Left lobe of liver (tissue), 2 donors: ENCODE measurements at regions not wholly inside any gene's neighbourhood (a gene's known extent, or its start where the extent isn't known, plus 50 kb on each side); places are given as distances from the start of the nearest gene placed in this dataset.

Source experiments
- ATAC-seq: fragments of 200-7000 bp; cut with Tn5 transposase; one replicate; pipeline ENCODE4 v1.9.1; 2020; ENCODE audit warnings: mild to moderate bottlenecking, moderate library complexity
- DNase-seq: peaks from one replicate; pipeline ENCODE4 v3.0.0-alpha.2; 2020; ENCODE audit warnings: low spot score
- donor health status: DM: no; HTN: no; CAD: no; lungs with moderate emphysema.
- donor health status: DM: no; HTN: yes; CAD: no.

DNA sequence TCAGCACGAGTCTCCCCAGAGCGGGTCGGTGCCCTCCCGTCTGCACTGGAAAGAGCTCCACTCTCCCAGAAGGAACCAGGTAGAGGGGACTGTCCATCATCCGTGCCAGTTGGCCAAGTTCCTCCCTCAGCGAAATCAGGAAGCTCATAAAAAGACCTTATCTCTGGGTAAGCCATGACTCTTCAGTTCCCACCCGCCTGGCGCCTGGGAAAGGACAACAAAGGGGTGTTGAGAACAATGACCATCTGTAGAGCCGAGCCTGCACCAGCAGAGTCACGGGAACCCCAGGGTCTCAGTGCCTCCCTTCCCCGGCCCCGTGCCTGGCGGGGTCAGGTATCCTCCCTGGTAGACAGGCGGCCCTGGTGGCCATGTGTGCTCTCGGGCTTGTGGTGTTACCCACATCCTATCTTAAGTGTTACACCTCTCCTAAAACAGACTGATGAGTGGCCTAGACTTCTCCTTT lies 190.7 kb downstream of the AXIN2 start:
- ATAC-seq: no peak
- DNase-seq: no peak

DNA sequence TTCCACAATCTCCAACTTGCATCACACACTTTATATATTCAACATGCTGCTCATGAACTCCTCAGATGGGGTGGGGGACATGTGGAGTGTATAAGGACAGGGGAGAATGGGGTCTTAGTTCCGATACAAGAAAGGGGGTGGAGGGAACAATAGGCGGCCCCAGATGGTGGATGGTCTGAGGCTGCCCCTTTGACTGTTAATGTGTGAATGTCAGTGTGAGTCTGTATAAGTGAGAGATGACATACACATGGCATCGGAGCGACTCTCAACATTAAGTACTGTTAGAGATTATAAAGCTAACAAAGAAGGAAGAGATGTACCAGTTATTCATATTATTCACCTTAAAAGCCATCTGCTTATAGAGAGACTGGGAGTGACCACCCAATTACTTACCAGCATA lies 193.1 kb downstream of the AXIN2 start:
- ATAC-seq (no peak), DNase-seq (no peak)

DNA sequence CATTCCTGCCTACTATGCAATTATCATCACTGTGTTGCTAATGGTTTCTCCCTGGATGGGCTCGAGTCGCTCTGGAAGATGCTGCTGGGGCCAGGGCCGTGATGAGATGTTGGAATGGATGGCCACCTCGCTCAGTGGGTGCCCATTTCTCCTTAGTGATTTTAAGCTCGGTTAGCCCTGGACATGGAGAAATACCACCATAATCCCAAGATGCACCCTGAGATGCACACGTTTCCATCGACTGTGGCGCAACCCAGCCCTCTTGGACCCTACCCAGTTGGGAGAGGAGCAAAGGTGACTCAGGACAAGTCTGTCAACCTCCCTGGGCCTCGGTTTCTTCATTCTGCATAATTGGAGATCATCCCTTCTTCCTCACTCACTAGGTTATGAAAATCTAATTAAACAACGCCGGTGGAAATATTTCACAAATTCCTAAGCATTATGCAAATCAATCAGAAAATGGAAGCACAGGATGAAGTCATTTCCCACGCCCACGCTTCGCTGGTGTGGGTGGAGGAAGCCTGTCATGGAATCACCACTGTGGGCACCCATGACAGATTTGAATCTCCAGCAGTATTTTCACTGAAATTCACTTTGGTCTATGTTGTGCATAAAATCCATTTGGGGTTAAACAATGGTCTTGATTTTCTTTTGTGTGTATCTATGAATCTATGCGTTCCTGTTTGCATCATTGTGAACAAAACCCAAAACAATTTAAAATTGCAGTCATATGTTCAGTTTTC lies 195.2 kb downstream of the AXIN2 start:
- no peak for ATAC-seq
- DNase-seq: no peak

DNA sequence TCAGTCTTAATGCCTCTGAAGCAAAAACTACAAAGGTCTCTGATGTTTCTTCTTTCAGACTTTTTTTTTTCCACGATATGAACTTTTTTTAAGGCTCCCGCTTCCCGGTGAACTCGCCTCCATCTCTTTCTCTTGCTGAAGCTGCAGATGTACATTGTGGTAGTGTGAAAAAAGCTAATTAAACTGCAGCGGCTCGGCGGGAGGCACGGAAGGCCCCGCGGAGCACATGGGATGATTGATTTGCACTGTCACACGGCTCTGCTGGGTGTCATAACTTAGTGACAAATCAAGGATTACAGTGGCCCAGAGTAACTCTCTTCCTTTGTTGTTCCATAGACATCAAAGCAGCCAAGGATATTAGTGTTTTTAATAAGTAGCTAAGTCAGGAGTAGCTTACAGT lies 196.3 kb downstream of the AXIN2 start:
- DNase-seq: no peak
- no peak for ATAC-seq

DNA sequence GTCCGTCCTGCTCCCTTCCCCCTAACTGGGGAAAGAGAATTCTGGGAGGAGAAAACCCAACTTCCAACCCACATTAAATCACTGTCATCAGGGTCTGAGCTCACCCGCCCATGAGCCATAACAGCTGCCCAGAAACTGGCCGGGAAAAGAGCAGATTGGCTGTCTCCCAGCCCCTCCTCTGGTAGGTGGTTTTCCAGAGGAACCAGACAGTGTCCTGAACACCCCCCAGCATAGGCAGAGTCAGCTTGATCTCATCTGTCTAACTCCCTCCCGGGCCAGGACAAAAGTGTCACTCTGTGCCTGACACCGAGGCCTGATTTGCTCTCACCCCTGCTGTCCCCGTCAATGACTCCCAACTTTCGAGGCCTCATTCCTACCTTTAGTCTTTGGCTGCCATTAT lies 197.0 kb downstream of the AXIN2 start:
- ATAC-seq (no peak), DNase-seq (no peak)

DNA sequence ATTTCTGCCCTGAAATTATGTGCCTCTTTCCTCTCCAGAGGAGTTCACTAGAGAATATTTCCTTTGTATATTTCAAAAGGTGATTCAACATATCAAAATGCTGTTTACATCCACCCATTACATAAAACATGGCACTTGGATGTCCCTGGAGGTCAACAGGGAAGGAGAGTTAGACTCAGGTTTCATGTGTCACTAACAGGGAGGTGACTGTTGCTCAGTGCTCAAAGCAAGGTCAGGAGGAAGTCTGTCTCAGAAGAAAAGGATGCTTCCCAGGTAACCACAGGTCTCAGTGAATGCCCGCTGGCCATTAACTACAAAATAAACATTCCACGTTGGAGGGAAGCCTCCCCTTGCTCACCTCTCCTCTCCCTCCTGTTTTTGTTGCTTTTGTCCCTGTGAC lies 198.6 kb downstream of the AXIN2 start:
- ATAC-seq (no peak), DNase-seq (no peak)

DNA sequence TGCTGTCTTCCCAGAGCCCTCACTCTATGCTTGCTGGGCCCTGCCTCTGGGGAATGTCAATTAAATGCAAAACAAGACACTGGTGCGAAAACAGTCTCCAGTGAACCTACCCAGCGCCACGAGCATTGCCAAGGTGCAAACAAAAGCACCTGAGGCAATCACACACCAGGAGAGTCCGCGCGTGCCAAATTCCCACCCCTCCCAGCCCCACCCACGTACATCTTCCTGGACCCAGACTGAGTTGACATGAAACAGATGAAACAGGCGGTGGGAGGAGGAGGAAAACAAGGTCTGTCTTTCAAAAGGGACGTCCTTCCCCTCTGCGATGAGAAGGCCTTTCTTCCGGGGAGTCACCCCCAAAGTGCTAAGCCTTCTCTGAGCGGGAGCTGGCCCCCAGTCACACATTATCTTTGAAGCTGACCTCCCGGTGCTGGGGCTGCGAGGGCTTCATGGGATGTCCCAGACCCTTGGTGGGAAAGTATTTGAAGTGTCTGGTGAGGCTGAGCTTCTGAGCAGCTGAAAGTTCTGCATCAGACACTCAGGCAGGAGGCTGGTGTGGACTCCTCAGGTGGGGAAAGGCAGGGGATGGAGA lies 200.4 kb downstream of the AXIN2 start:
- DNase-seq (no peak), ATAC-seq (no peak)

DNA sequence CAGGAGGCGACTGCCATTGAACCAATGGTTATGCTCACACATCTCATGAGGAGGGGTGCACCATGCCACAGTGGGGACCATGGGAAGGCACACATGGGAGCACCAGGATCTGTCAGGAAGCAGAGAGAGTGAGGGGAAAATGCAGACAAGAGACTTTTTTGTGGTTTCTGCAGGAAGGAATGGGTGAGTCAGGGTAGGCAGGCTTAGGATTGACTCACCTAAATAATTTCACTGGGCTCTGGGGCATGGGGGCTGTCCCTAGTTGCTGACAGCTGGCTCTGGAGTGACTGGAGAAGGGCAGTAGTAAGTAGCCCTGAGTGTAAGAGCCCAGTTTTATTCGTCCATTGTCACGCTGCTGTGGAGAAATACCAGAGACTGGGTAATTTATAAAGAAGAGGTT lies 202.4 kb downstream of the AXIN2 start:
- DNase-seq (no peak), ATAC-seq (no peak)

DNA sequence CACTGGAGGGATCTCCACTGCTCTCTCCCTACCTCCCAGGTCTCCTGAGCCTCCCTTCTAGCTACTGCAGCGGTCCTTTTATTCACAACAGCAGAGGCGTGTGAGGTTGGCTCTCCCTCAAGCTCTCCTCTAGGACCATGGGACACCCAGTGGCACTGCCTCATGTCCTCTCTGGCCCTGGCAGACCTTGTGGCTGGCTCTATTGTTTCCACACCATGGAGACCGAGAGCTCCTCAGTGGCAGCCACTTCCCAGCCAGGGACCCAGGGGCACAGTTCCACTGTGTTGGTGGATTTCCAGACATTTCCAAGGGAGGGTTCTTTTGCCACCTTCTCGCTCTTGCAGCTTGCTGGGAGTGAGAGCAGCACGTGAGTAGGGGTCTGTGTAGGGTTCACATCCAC lies 204.9 kb downstream of the AXIN2 start:
- ATAC-seq: no peak
- no peak for DNase-seq

DNA sequence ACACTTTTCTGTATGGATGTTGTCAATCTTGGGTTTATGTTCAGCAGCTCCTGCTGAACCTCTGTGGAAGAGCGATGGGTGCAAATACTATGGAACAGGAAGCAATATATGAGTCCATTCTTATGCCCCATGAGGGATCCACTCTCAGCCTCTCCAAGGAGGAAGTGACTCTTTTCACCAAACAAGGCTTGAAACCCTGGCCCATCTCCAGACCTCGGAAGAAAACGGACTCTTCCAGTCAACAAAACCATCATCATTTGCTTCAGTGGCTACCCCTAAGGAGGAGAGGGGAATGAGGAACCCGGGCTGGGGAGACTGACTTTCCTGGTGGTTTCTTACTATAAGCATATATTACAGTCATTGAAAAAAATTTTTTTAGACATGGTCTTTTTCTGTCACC lies 206.2 kb downstream of the AXIN2 start:
- DNase-seq (no peak), ATAC-seq (no peak)

DNA sequence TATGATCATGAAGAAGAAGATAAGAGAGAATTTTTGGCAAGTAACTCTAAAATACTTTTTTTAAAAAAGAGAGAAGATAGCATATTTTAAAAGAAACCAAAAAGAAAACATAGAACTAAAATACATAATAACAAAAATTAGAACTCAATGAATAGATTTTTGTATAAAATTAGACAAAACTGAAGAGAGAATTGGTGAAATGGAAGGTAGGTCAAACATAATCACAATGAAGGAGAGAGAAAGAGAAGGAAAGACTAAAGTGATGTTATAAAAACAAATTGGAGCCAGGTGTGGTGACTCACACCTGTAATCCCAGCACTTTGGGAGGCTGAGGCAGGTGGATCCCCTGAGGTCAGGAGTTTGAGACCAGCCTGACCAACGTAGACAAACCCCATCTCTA lies 211.5 kb downstream of the AXIN2 start:
- ATAC-seq: no peak

DNA sequence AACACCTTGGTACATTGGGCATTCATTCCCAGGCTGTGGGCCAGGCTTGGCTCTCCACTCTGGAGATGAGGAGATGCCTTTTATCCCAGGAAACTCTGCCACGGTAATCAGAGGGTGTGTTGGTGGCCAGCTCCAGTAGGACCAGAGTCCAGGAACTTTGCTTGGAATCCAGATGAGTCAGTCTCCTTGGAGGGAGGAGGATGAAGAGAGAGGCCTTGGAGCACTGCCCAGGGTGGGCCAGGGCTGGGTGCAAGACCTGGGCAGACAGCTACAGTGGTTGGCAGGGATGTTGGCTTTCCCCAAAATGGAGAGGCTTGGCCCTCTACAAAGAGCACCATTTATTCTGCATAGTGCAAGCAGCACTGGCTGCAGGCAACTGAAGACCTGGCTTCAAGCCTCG lies 209.0 kb downstream of the RGS9 start:
- DNase-seq: no peak
- ATAC-seq: no peak

More for the DNA sequence above, 211.5 kb downstream of the AXIN2 start:
- no peak for DNase-seq

DNA sequence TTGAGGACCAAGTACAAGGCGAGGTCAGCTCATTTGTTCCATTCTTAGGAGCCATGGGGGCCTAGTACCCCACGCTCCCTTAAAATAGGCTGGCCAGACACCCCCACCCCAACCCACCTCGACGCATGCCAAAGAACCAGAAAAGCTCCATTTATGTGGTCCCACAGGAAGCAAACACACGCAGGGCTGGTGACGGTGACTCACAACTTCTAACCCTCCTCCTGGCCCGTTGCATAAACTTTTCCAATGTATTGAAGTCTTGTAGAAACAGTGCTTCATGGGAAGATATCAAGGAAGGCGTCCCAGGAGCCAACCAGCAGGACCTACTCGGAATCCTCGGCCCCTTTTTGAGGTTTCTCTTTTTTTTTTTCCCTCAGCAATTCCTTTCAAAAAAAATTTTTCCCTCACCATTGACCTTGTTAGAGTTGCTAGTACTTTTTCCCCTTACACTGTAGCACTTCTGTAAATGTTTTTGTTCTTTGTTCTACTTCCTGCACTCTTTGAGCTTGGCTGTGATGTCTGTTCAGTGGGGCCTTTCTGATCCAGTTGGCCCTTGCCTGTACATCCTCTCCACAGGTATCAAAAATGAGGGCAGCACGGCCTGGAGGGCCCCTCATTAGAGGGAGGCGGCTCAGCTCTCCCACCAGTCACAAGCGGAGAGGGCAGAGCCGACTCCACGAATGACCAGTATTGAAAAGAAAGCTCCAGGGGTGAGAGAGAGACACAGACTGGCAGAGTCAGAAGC lies 208.3 kb downstream of the RGS9 start:
- DNase-seq: no peak
- no peak for ATAC-seq

DNA sequence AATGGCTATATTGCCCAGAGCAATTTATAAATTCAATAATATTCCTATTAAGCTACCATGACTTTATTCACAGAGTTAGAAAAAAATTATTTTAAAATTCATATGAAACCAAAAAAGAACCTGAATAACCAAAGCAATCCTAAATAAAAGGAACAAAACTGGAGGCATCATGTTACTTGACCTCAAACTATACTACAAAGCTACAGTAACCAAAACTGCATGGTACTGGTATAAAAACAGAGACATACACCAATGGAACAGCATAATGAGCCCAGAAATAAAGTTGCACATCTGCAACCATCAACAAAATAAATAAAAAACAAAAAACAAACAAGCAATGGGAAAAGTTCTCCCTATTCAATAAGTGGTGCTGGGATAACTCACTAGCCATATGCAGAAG lies 203.2 kb downstream of the RGS9 start:
- DNase-seq: no peak

DNA sequence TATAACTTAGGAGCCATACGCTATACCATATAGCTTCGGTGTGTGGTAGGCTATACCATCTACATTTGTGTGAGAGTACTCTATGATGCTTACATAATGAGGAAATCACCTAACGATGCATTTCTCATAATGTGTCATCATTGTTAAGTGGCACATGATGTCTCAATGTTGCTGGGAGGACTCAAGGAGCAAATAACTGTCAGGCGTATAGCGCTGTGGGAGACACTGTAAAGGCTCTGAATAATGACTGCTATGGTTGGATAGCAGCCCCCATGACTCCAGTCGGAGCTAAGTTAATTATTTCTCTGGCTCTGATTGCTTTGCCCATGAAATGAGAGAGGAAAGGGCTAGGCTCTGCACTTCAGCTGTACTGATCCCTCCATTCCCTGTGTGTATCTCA lies 197.2 kb downstream of the RGS9 start:
- no peak for DNase-seq
- no peak for ATAC-seq

More for the DNA sequence above, 203.2 kb downstream of the RGS9 start:
- no peak for ATAC-seq

DNA sequence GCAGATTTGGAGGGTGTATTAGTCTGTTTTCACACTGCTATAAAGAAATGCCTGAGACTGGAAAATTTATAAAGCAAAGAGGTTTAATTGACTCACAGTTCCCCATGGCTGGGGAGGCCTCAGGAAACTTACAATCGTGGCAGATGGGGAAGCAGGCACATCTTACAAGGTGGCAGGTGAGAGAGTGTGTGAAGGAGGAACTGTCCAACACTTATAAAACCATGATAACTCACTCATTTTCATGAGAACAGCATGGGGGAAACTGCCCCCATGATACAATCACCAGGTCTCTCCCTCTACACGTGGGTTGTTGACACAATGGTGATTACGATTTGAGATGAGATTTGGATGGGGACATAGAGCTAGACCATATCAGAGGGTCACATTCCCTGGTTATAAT lies 195.6 kb downstream of the RGS9 start:
- ATAC-seq (no peak), DNase-seq (no peak)

DNA sequence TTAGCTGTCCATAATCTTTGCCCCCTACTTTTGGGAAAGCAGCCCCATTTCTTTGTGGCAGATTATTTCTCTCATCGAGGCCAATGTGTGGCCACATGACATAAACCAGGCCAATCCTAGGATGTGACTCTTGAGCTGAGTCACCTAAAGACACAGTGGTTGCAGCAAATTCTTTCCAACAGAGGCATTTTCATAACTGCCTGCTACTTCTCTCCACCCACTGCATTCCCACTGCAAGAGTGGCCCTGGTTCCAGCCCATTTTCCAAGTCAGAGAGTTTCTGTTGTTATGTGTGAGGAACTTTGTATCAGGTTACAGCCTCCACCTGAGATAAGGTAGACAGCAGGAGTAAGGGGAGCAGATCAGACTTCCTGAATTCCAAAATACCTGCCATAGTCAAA lies 195.2 kb downstream of the RGS9 start:
- no peak for DNase-seq

DNA sequence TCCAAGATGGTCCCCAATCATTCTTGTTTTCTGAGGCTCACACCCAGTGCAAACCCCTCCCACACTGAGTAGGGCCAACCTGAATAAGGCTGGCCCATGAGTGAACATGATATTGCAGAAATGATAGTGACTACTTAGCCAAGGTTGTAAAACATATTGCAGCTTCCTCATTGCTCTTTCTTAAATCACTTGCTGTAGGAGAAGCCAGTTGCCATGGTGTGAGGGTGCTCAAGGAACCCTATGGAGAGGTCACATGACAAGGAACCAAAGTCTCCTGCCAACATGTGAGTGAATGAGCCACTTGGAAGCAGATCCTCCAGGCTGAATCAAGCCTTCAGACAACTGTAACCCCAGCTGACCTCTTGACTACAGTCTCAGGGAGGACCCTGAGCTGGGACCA lies 191.4 kb downstream of the RGS9 start:
- ATAC-seq (no peak), DNase-seq (no peak)

More for the DNA sequence above, 195.2 kb downstream of the RGS9 start:
- ATAC-seq: no peak

DNA sequence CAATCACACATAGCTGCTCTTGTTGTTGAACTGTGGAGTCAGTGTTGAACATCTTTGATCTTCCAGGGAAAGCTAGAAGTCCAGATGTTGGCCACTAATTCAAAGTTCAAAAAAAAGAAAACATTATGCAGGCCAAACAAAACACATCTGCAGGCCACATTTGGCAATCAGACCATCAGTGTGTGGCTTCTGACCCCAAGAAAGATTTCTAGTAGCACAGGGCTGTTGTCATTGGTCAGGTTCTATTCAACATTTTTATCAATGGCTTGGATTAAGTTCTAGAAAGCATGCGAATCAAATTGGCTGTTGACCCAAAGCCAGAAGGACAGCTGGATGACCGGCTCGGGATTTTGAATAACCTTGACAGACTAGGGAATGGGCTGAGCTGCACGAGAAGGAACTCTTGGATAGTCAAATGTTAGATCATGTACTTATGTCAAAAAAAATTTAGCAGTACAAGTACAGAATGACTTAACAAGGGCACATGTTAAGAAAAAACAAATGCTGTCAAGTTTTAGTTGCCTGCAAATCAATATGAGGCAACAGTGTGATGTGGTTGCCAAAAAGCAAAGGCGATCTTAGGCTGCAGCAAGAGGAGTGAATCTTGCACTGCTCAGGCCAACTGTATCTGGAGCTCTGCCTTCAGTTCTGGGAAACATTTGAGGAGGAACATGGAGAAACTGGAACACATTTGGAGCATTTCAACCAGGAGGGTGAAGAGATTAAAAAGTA lies 187.6 kb downstream of the RGS9 start:
- ATAC-seq (no peak), DNase-seq (no peak)

DNA sequence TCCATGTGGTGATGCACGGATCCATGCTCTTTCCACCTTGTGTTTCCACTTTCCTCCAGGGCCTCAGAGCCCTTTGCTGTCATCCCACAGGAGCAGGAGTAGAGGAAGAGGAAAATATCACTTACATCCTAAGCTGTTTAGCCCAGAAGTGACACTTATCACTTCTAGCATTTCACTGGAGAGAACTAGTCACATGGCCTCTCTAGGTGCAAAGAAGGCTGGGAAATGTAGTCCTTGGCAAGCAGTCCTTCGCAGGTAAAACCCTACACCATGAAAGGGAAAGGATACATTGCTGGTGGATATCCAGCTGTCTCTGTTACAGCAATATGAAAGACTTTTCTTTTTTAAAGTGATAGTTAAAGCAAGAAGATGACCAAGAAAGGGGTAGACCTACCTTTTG lies 185.9 kb downstream of the RGS9 start:
- no peak for DNase-seq
- no peak for ATAC-seq

DNA sequence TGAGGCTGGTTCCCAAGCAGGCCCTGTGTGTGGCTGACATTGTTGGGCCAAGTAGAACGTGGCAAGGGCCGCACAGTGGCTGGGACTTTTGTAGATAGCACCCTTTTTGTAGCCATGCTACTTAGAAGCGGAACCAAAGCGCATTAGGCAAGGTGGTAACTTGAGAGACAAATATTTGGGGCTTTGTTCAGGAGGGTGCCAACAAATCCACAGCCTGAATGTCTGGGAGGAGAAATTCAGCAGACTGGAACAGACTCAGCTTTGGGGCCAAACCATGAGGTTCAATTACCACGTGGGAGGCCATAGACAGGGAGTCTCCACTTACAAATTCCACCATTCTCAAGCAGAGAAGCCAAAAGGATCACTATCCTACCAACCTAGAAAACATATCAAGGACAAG lies 183.7 kb downstream of the RGS9 start:
- DNase-seq (no peak), ATAC-seq (no peak)

DNA sequence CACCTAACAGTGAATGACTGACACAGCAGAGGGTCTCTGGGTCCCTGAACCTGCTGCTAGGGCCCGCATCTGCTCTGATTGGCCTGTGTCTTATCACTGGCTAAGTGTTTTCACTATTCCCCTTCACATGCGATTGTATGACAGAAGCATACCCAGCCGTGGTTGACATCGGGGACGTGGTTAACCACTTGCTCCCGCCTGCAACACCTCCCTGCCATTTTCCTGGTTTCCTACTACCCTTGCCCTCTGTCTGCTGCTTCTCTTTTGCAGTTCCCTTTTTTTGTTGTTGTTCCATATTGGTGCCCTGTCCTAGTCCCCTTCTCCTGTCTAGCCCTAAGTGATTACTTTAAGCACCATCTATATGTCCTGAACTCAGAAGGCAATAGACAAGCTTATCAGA lies 177.0 kb downstream of the RGS9 start:
- ATAC-seq (no peak), DNase-seq (no peak)
